GM23248 (cell line): ENCODE measurements at regions not wholly inside any gene's neighbourhood (a gene's known extent, or its start where the extent isn't known, plus 50 kb on each side); places are given as distances from the start of the nearest gene placed in this dataset.

Experiments used
- EZH2 ChIP-seq: fragments of 200-600 bp; sonication (generic); IDR thresholded peaks from 2 replicates; pipeline ENCODE4 v1.6.1; 2018; ENCODE audit warnings: antibody characterized with exemption, mild to moderate bottlenecking; ENCODE audit not compliant: insufficient read depth, poor library complexity, severe bottlenecking
- EZH2phosphoT487 ChIP-seq: fragments of 200-600 bp; sonication (generic); IDR thresholded peaks from 2 replicates; pipeline ENCODE4 v1.6.1; 2018; ENCODE audit warnings: antibody characterized with exemption, moderate library complexity, mild to moderate bottlenecking, low read depth; ENCODE audit not compliant: insufficient read depth

DNA sequence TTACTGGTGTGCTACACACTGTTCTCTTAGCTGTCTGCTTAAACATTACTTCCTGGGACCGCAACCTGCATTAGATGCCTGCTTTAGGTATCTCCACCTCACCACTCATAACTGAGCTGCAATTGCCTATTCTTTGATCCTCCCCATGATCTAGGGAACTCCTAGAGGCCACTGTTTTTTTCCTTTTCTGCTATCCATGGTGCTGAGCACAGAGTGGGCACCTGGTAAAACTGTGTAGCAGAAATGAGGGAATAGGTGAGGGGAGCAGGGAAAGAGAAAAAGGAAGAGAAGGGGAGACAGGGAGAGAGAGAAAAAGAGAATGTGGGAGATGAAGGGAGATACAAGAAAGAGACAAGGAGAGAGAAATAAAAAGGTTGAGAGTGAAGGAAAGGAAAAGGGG, 434.9 kb downstream of the ADRA2A start:
- TF ChIP-seq EZH2phosphoT487: no peak
- TF ChIP-seq EZH2: no peak
